ENCODE measurements at regions not wholly inside any gene's neighbourhood (a gene's known extent, or its start where the extent isn't known, plus 50 kb on each side); places are given as distances from the start of the nearest gene placed in this dataset.

DNA sequence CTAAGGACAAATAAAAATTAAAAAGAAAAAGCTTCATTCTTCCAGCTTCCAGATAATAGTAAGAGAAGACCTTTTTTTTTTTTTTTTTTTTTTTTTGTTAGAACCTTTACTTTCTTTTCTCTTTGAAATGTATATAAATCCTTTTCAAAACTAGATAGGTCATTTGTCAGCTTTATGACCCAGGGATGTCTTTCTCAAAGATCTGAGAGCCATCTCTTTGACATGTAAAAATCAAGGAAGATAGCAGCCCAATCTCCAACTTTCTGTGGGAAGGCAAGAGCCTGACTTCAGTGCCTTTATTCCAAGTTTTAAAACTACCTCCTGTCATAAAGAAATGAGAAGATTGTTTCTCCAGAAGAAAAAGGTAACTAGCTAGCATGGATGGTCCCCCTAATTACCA lies 203.3 kb upstream of the LRFN5 start:
- no peak for DNase-seq

DNA sequence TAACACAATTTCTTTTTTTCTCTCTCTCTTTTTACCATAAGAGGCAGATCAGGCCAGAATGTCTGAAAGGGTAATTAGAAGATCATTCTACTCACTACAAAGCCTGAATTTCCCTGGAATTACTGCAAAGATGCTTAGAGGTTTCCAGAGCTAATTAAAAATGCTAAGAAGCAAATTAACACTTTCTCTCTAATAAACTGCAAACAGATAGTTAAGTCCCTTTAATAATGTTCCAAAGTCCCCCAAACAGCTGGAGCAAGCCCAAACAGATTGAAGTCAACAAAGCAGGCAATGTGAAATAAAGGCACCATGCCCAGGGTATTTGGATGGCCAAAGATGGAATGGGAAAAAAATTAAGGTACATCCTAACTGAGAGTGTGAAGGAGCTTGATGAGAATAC lies 208.8 kb upstream of the LRFN5 start:
- DNase-seq: no peak

DNA sequence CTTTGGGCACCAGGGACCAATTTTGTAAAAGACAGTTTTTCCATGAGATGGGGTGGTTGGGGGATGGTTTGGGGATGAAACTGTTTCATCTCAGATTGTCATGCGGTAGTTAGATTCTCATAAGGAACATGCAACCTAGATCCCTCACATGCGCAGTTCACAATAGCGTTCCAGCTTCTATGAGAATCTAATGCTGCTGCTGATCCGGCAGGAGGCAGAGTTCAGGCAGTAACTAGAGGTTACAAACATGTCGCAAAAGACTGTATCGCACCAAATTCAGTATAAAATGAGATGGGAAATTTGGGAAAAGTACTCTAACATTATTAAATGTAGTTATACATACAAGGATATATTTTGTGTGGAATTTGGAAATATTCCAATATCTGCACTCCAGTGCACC lies 213.2 kb upstream of the LRFN5 start:
- no peak for DNase-seq

DNA sequence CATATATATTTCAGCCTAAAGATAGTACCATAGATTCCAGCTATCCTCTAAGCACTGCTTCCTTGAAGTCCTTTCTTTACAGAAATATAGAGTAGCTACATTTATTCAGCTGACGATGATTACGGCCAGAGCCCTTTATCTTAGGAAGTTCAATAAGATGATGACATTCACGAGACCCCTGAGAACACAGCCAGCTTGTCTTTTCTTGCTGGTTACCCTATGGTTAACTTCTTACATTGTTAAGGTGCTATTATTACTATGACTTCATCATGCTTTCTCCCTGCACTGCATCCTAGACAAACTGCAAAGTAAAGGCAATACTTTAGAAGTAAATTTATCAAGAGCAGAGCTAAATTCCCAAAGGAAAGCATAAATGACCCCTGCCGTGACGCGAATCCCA lies 214.4 kb upstream of the LRFN5 start:
- DNase-seq: no peak

DNA sequence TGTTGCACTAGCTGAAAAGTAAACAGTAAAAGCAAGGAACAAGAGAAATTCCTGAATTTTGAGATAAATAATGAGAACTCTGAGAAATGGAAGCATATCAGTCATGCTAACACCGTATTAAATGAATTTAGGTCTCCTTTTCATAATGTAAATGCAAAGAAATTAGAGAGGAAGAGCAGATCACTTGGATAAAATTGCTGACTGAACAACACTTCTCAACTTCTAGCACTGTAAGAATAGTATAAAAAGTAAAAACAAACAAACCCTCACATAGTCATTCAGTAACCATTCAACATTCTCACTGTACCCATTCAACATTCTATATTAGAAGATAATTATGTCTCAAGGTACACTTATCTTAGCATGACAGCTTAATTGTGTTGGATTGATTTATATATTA lies 217.3 kb upstream of the LRFN5 start:
- no peak for DNase-seq

DNA sequence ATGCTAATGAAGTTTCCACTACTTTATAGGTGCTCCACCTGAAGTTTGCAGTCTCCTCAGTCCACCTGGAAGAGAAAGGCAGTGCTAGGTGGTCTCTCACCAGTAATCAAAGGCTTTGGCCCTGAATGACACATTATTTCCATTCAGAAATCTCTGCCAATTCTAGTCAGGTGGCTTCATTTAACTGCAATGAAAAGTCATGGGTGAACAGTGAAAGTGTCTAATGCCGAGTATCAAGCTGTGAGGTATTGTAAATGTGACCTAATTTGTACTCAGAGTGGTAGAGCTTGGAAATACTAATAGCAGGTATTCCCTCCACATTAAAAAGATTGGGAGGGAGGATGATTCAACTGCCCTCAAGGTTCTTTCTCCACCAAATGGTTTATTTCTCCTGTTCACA lies 220.9 kb upstream of the LRFN5 start:
- no peak for DNase-seq

DNA sequence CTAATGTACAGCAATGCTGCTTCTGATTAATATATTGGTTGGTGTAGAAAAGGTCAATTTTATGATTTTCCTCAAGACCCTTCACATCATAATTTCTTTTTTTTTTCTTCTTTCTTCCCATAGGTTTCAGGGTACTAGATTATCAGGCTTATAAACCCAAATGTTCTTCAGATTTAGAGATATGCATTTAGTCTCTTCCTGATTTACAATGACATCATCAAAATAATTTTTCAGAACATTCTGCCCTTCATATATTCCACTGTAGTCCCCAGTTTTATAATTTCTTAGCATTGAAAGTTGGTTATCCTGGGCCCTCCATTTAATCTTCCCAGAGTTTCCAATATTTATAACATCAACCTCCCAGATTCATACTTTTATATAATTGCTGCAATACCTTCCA lies 226.7 kb upstream of the LRFN5 start:
- DNase-seq: no peak

DNA sequence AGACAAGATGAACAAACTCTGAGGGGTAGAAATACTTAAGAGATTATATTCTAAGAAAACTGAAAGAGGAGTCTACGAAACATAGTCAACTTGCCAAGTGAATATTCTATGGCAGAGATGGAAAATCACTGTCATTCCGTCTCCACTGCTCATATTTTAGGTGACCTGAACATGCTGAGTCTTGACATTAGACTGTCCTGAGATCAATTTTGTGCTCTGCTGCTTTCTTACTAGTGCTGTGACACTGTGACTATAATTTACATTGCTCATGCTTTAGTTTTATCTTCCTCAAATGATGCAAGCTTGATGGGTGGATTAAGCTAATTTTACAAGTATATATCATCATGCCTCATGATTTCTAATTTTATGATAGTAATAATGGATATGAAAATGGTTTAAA lies 228.2 kb upstream of the LRFN5 start:
- DNase-seq: no peak

DNA sequence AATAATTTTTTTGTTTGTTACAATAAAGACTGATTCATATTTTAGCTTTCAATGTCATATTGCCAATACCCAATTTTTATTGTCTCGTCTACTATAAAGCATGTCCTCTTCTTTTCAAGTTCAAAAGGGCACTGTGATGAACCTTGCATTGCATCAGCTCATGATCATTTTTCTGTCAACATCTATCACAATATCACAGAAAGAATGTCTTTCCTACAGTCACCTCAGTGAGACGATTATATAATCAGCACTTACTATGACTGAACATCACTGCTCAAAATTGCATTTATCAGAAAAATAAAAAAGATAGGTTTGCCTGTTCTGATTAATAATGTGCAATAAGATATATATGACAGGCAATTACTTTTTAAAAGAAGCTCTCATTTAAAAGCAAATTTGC lies 228.7 kb upstream of the LRFN5 start:
- no peak for DNase-seq

DNA sequence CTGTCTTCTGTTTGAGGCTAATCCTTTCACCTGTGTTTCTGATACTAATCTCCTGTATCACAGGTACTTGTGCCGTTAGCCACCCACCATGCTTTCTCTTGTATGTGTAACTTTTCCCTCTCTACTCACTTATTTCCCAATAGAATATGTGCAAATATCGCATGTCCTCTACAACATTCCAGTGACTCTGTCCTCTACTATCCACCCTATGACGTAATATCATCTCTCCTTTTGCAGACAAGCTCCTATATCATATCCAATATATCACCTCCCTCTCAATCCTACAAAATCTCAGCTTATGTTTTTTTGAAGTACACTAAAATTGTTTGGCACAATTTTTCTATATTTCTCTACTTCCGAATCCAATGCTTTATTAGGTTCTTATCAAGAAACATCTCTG lies 232.6 kb upstream of the LRFN5 start:
- no peak for DNase-seq

DNA sequence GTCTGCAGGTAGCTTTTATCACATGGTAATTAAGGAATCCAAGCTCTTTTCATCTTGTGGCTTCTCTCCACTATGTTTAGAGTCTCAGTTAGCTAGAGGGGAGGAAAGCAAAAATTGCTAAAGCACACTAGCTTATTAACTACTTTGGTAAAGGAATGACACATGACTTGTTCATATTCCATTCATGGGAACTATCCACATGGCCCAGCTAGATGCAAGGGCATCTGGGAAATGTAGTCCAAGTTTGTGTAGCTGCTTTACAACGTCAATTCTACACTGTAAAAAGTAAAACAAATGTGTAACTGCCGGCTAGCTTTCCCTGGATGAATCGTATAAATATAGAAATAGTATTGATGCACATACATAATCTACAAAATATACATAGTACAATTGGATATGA lies 244.5 kb upstream of the LRFN5 start:
- DNase-seq: no peak

DNA sequence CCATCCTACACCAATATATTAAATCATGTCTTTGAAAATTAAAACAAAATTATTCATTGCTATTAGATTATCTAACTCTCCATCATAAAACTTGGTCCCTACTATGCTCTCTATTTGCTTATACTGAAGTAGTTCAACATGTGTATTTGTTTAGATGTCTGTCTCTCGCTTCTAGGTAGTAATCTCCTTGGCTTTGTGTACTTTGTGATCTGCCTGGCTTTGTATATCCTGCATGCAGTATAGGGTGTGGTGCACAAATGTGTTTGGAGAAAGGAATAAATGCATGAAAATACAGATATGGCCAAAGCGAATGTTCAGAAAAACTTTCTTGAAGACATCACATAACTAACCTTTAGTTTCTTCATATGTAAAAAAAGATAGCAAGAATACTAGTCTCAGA lies 246.6 kb upstream of the LRFN5 start:
- no peak for DNase-seq

DNA sequence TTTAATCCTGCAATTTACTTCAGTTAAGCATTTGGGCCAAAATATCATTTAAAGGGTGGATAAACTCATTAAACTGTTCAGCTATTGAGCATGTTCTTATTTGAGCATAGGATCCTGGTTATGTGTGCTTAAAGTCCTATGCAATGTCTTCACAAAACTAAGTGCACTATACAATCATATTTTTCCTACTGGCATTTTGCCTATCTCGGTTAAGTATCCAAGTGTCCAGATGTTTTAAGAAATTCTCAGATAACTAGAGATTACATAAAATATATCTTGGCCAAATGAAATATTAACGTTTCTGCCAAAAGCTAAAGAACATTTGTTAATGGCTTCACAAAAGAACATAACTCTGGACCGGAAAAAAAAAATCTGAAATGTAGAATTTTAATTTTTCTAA lies 250.8 kb upstream of the LRFN5 start:
- no peak for DNase-seq

DNA sequence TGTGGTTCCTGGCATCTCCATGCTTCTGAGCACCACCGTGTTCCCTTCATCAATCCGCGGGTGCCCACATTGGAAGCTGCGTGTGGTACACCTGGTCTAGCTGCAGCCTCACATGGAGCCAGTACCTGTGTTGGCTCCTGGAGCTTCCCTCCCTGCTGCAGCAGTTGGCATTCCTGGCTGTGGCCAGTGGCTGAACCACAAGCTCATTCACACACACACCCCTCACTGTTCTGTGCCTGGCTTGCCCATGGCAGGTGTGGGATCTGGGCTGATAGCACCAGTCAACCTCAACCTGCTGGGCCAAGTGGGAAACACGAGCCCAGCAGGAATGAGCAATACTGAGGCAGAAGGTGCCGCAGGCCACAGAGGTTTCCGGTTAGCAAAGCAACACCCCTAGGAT lies 256.2 kb upstream of the LRFN5 start:
- DNase-seq: no peak

DNA sequence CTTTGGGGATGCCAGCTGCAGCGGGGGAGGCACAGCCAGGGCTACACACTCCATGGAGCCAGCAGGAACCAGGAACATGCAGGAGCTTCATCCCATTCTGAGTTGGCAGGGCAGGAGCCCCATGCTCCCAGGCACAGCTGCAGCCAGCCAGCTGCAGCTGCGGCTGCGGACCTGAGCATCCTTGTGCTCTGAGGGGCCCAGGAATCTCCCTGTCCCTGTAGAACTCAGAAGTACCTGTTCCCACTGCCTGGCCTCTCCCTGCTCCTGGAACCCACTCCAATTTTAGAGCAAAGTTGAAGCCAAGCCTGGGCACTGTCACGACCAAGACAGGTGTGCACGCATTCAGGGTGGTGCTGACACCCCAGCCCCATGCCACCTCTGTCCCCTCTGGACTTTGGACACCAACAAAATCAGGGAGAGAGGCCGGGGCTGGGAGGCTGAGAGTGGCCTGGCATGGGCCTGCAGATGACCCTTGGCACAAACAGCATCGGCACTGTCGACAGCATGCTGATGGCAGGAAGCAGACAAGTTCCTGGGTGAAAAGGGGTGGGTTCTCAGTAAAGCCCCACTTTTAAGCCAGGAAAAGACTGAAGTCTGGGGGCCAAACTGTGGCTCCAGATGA lies 257.3 kb upstream of the LRFN5 start:
- DNase-seq: no peak

DNA sequence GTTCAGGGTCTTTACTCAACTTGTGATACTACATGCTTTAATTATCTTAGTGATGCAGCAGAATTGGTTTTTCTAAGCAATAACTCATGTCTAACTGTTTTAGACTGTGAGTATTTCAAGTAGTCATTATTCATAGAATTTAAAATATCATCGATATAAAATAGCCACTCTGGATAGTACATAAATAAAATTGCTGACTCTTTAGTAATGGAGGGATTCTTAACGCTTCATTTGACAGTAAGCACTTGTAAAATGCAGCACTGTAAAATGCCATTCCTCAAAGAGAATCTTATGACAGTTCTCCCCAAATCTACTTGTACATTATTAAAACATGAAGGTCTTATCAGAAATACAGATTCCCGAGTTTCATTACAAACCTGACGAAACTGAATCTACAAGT lies 262.8 kb upstream of the LRFN5 start:
- no peak for DNase-seq

DNA sequence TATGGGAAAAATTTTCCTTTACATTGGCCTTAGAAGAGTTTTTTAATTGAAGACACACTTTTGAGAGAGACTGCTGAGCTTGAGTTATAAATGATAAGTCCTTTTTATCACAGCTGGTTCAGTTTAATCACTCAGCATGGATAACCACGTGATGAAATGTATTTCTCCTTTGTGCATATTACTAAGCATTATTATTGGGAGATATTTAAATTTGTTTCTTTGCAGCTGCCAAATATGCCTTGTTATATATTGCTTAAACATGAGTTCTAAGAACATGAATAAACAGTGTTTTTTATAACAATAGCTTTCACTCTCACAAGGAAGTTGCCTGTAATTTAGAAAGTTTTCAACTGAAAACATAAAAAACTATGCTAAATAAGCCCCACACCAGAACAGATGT lies 293.5 kb upstream of the LRFN5 start:
- no peak for DNase-seq

DNA sequence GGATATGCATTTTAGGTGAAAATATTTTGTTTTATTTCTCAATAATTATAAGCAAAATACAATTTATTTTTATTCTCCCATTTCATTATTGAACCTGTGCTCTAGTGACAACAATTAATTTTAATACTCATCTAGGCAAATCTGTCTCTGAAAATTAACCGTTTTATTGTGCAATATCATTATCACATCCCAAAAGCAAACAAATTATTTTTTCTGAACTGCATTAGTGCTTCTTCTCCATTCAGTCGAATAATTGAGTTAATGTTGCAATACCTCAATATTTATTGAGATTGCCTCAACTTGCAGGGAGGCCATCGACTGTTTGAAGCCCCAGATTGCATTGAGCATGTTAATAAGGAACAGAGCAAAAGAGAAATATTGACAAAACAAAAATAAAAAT lies 303.2 kb upstream of the LRFN5 start:
- no peak for DNase-seq

DNA sequence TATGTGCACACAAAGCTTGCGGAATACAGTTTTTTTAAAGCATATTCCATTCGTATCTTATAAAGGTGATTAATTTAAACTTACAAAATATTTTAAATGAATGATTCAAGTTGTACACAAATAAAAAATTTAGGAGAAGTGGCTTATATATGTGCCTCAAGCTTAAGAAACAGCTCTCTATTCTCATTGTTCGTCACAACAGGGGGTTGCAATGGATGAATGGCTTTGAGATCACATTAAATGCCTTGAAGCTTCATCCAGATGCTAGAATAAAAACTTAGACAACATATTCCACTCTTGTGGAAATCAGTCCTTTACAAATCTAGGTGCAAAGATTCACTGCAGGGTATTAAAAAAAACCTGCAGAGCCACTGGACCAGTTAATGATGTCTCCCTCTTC lies 303.9 kb upstream of the LRFN5 start:
- no peak for DNase-seq

DNA sequence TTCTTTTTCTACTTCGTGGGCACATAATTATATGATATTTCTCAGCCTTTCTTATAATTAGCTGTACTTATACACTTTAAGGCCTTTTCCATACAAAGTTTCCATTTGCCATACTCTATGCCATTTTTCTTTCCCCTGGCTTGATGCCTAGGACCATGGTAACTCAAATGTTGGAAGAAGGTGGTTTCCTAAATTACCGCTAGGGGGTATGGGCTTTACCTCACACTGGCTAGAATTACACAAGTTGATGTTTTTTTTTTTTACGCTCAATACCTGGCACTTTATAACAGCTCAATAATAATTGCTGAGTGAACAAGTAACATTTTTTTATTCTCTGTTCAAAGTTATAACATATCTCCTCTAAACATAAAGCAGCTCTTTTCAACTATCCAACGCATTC lies 306.8 kb upstream of the LRFN5 start:
- no peak for DNase-seq

DNA sequence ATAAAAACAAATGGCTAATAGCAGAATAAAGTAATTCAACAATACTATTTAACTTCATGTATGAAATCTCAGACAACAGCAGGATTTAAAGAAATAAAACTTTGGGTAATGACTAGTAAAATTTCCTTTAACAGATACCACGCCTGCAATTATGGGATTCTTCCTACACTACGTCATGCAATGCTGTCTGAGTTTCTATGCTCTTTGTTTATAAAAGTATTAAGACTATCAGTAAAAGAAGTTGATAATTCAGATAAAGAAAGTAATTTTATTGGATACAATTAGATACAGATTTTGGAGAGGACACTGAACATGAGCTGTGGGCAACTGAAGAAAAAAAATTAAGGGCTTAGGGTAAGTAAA lies 308.4 kb upstream of the LRFN5 start:
- no peak for DNase-seq

DNA sequence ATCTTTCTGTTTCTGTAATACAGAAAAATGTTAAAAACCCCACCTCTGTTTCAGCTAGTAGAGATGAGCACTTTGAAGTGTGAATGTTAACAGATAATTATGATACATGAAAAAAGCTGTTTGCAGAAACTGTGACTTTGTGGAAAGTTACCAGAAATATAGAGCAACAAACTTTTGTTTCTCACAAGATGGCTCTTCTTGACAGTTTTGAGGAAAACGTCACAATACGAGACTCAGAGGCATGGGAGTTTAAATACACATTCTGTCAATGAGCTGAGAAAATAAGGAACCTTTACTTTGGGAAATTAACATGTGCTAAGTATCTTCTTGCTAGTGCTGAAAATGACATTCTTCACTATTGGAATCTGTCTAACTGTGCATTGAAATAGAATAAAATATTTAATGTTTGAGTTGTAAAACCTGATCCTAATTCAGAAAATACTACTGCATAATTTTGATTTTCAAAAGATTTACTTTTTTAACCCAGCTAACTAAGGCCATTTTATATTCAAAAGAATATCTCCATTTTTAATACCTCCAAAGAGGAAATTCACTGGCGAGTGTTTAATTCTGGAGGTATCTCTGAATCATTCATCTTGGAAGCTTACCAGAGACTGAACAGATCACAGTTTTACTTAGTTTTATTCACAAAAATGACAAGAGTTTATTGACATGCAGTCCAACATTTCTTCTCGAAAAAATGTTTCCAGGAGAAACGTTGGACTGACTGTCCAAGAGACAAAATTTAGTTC lies 308.9 kb upstream of the LRFN5 start:
- DNase-seq: no peak

DNA sequence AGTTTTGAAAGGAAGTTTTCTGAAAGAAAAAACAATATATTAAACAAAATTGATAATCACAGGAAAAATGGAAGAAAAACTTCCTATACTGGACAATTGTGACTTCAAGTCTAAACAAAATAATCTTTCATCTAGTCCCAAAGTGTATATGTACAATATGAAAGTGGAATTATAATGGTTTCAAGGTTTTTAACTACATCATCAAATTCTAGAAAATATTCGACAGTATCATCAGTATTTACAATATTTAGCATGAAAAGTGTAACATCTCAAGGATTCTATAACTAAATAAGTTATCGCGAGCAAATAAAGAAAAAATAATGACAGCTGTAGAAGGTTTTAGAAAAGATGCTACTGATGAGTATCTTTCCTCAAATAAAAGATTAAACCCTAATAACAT lies 310.9 kb upstream of the LRFN5 start:
- no peak for DNase-seq

DNA sequence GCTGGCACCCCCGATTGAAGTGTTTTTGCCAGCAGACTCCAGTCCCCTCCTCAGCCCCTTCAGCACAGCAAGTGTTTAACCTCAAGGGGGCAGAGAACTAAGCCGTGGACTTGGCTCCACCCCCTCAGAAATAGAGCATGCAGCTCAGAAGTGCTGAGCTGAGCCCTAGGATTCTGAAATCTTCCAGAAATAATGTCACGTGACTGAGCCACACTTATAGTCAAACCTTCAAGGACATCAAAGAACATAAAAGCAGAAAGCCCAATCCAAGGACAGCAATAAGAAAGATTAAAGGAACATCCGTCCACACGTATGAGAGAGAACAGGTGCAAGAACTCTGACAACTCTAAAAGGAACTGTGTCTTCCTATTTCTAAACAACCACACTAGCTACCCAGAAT lies 317.7 kb upstream of the LRFN5 start:
- no peak for DNase-seq

DNA sequence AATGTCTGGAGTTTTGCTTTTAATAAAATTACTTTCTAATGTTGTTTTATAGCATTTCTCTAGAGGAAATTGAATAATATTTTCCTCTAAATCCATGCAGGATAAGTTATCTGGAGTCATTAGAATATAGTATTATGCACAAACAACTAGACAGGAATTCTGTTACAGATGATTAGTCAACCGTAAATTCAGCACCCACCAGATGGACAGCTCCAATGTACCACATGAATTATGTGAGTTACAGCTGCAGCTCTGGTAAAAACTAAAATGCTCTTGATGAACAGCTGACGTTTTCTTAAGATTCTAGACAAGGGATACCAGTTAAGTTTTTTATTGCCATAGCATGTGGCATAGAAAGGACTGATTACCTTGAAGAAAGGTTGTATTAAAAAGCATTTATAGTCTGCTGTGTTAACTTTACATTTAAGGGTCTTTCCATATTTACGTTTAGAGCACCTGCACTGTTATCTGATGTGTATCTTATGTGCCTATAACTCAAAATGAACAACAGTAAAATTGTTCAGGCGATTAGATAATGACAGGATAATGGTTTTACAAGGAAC lies 321.4 kb upstream of the LRFN5 start:
- DNase-seq: no peak

All from NCI-H2227 treated with DMSO at 0.1 percent for 48 hours (cell line).